A673 (cell line): ENCODE measurements at regions not wholly inside any gene's neighbourhood (a gene's known extent, or its start where the extent isn't known, plus 50 kb on each side); places are given as distances from the start of the nearest gene placed in this dataset.

ENCODE experiments used
- BruUV-seq: library from RNA; stranded (reverse); fragments of 400-500 nt; replicated peaks from 2 replicates; lab custom pipeline; 2021; lab: Mats Ljungman, UMichigan
- CTCF ChIA-PET: fragments of 300-600 bp; sonication (Branson Sonifier 250); formaldehyde crosslinking; loops from one replicate; lab custom pipeline; 2022; ENCODE audit warnings: antibody characterized with exemption; lab: Charles Lee
- POLR2A ChIA-PET: fragments of 300-600 bp; sonication (Branson Sonifier 250); formaldehyde crosslinking; loops from one replicate; lab custom pipeline; 2022; ENCODE audit warnings: antibody characterized with exemption; ENCODE audit not compliant: low non-redundant PET; lab: Charles Lee
- DNase-seq: peaks from one replicate; pipeline ENCODE4 v3.0.0-alpha.2; 2015; ENCODE audit warnings: low spot score
- H3K27ac ChIP-seq: fragments of 200-600 bp; sonication (generic); 2 replicates; pipeline ENCODE4 v1.5.1; 2016; ENCODE audit warnings: mixed run types, low read depth, mild to moderate bottlenecking, mixed read lengths, antibody characterized with exemption, low read length; ENCODE audit not compliant: poor library complexity, severe bottlenecking
- H3K27me3 ChIP-seq: fragments of 200-600 bp; sonication (generic); replicated peaks from 2 replicates; pipeline ENCODE4 v1.6.1; 2017; ENCODE audit warnings: mixed run types, low read depth, mild to moderate bottlenecking, mixed read lengths, antibody characterized with exemption, low read length; ENCODE audit not compliant: insufficient read depth, poor library complexity
- H3K36me3 ChIP-seq: fragments of 200-600 bp; sonication (generic); 2 replicates; pipeline ENCODE4 v1.6.1; 2016; ENCODE audit warnings: mixed run types, mild to moderate bottlenecking, mixed read lengths, antibody characterized with exemption, low read length; ENCODE audit not compliant: insufficient read depth, poor library complexity, severe bottlenecking
- H3K4me1 ChIP-seq: fragments of 200-600 bp; sonication (generic); 2 replicates; pipeline ENCODE4 v1.6.1; 2017; ENCODE audit warnings: mixed run types, mild to moderate bottlenecking, mixed read lengths, antibody characterized with exemption, low read length; ENCODE audit not compliant: insufficient read depth, poor library complexity, severe bottlenecking
- H3K4me3 ChIP-seq: fragments of 200-600 bp; sonication (generic); 2 replicates; pipeline ENCODE4 v1.5.1; 2016; ENCODE audit warnings: low read depth, mixed run types, mild to moderate bottlenecking, mixed read lengths, low read length; ENCODE audit not compliant: poor library complexity, severe bottlenecking
- H3K9me3 ChIP-seq: fragments of 200-600 bp; sonication (generic); 2 replicates; pipeline ENCODE4 v1.6.1; 2016; ENCODE audit warnings: mixed run types, low read depth, mild to moderate bottlenecking, mixed read lengths, antibody characterized with exemption, low read length; ENCODE audit not compliant: poor library complexity, severe bottlenecking
- EZH2 ChIP-seq: fragments of 200-600 bp; sonication (generic); IDR thresholded peaks from 2 replicates; pipeline ENCODE4 v1.6.1; 2017; ENCODE audit warnings: borderline replicate concordance, low read depth, mild to moderate bottlenecking, mixed read lengths, antibody characterized with exemption, low read length; ENCODE audit not compliant: poor library complexity, severe bottlenecking
- intact Hi-C: fragments of 100-400 bp; cut with micrococcal nuclease; formaldehyde crosslinking; loops from one replicate; pipeline ENCODE4 v1.10.0; 2022; ENCODE audit not compliant: unreplicated experiment
- TF ChIP-seq, protein P1 (sequence below): fragments of 300-800, 200-600 bp; sonication (generic); conservative IDR thresholded peaks from 2 replicates; pipeline ENCODE4 v1.5.1; 2017; ENCODE audit warnings: low read depth, mild to moderate bottlenecking, antibody characterized with exemption, low read length, moderate library complexity, mixed read lengths

DNA sequence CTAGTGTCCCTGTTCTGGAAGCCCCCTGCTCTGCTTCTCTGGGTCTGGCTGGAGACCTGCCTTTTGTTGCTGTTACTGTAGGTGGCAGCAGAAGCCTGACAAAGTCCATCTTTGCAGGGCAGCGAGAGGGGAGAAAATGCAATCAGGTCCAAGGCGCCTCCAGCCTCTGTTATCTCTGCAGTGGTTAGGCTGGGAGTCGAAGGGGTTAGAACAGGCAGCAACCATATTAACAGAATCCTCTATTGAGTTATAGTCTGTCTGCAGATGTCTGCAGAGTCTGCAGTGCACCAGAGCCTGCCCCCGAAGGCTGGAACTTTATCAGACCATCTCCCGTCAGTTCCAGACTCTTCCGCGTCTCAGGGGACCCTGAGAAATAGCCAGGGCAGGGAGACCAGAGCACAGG is 404.9 kb upstream of the EEF2KMT start:
- CTCF ChIA-PET: no interaction called here
- DNase-seq: peak; percentile 70
- Histone ChIP-seq H3K4me3 (no peak overlapping the region), H3K27ac (no peak overlapping the region), H3K36me3 (no peaks in the 10 kb centered on the region), H3K9me3 (no peaks in the 10 kb centered on the region), H3K27me3 (no peaks in the 10 kb centered on the region), H3K4me1 (peaks cover 13% of the 10 kb centered on the region)
- TF ChIP-seq EZH2: no peak
- TF ChIP-seq, protein P1, sequence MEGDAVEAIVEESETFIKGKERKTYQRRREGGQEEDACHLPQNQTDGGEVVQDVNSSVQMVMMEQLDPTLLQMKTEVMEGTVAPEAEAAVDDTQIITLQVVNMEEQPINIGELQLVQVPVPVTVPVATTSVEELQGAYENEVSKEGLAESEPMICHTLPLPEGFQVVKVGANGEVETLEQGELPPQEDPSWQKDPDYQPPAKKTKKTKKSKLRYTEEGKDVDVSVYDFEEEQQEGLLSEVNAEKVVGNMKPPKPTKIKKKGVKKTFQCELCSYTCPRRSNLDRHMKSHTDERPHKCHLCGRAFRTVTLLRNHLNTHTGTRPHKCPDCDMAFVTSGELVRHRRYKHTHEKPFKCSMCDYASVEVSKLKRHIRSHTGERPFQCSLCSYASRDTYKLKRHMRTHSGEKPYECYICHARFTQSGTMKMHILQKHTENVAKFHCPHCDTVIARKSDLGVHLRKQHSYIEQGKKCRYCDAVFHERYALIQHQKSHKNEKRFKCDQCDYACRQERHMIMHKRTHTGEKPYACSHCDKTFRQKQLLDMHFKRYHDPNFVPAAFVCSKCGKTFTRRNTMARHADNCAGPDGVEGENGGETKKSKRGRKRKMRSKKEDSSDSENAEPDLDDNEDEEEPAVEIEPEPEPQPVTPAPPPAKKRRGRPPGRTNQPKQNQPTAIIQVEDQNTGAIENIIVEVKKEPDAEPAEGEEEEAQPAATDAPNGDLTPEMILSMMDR: peak; percentile 65
- BruUV-seq: no TSS peak
- intact Hi-C loops: loop anchor here (1.0 kb wide), 1 partner anchor 102 kb away; no protein-coding TSS in a partner anchor
- POLR2A ChIA-PET: no interaction called here

DNA sequence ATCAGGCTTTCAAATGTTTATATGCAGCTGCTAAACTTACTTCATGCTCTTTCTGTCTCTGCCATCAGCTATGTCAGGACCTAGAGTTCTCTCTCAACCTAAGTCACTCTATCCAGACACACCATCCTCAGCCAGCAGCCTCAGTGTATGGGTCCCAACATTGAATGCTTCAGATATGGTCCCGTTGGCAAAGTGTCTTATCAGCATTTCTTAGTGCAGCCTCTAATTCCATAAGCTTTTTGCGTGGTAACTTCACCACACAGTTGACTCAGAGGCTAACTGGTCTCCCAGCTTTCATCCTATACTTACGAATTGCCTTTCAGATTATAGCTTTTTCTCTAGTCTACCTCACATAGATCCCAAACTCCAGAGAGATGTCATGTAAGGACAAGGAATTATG is 402.9 kb upstream of the EEF2KMT start:
- H3K4me1 ChIP-seq: peaks cover 13% of the 10 kb centered on the region
- intact Hi-C loops: no loop called here
- BruUV-seq: no TSS peak
- H3K9me3 ChIP-seq: no peaks in the 10 kb centered on the region
- POLR2A ChIA-PET: no interaction called here
- CTCF ChIA-PET: no interaction called here
- H3K27me3 ChIP-seq: no peaks in the 10 kb centered on the region
- H3K27ac ChIP-seq: no peak overlapping the region
- TF ChIP-seq EZH2: no peak
- no peak overlapping the region for H3K4me3 ChIP-seq
- DNase-seq: no peak
- H3K36me3 ChIP-seq: no peaks in the 10 kb centered on the region

DNA sequence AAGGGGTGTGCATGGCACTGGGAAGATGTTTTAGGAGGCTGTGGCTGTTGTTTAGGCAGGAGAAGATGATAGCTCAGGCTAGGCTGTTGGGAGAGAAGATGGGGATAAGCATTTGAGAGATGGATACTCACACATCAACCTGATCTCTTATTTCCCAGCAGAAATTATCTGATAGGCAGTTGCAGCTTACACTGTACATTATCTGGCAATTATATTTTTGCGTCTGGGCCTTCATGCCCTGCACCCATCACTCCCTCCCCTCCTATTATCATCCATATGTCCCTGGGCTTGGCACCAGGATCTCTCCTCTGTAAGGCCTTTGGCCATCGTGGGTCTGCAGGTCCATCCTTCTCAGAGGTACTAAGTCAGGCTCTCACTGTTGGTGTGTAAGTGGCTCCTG is 401.0 kb upstream of the EEF2KMT start:
- ChIA-PET CTCF (no interaction called here), POLR2A (no interaction called here)
- no peak overlapping the region for H3K27ac ChIP-seq
- no peaks in the 10 kb centered on the region for H3K36me3 ChIP-seq
- intact Hi-C loops: no loop called here
- no TSS peak for BruUV-seq
- TF ChIP-seq, protein P1: no peak
- no peak for TF ChIP-seq EZH2
- no peak for DNase-seq
- H3K4me1 ChIP-seq: no peaks in the 10 kb centered on the region
- H3K27me3 ChIP-seq: no peaks in the 10 kb centered on the region
- H3K4me3 ChIP-seq: no peak overlapping the region
- no peaks in the 10 kb centered on the region for H3K9me3 ChIP-seq

DNA sequence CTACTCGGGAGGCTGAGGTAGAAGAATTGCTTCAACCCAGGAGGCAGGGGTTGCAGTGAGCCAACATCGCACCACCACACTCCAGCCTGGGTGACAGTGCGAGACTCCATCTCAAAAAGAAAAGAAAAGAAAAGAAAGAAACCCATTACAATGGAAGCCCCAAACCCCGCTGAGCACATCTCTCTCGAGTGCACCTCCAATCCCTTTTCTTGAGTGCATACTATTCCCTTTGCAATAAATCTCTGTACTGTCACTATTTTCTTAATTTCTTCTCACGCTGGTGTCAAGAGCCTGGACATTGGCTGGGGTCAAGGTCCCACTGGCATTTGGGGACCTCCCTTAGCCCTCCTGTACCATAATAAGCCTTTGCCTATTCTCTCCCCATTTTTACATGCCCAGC is 398.4 kb upstream of the EEF2KMT start:
- Histone ChIP-seq H3K27ac (no peak overlapping the region), H3K36me3 (no peaks in the 10 kb centered on the region), H3K27me3 (peaks cover 4% of the 10 kb centered on the region), H3K4me1 (no peaks in the 10 kb centered on the region), H3K4me3 (no peak overlapping the region), H3K9me3 (no peaks in the 10 kb centered on the region)
- intact Hi-C loops: no loop called here
- ChIA-PET POLR2A (no interaction called here), CTCF (no interaction called here)
- no peak for DNase-seq
- TF ChIP-seq, protein P1: no peak
- no peak for TF ChIP-seq EZH2
- no TSS peak for BruUV-seq
